HG03469 (cell line): ENCODE measurements at regions not wholly inside any gene's neighbourhood (a gene's known extent, or its start where the extent isn't known, plus 50 kb on each side); places are given as distances from the start of the nearest gene placed in this dataset.
"Not testable (repeated sequence)": the region's sequence is repeated elsewhere in the genome, so short reads cannot be mapped to it uniquely, and the experiment has no call there.

Experiments
- ATAC-seq: cut with Tn5 transposase; IDR thresholded peaks from one replicate; pipeline ENCODE4 v1.9.1; 2021; ENCODE audit warnings: mild to moderate bottlenecking, moderate library complexity, moderate number of reproducible peaks; ENCODE audit not compliant: unreplicated experiment

DNA sequence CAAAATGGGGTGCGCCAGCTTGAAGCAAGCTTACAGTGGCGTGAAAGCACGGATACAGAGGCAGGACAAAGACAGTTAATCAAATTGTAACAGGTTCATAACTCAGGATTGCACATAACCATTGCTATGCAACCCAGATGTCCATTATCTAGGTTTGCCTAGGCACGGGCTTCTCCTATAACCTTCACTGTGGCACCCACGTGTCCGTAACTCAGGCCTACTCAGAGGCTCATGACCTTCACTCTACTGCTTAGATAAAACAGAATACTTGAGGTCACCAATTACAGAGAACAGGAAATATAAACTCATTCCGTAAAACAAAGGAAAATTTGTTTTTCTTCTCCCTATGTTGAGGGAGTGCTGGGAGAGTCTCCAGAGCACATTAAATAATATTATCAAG, 1585.9 kb upstream of the PRMT6 start:
- ATAC-seq, result not testable (repeated sequence)

GRCh38 chr1:105483436-105483835, 1573.0 kb upstream of the PRMT6 start:
- no peak for ATAC-seq

GRCh38 chr1:105485207-105485606, 1571.3 kb upstream of the PRMT6 start:
- no peak for ATAC-seq

DNA sequence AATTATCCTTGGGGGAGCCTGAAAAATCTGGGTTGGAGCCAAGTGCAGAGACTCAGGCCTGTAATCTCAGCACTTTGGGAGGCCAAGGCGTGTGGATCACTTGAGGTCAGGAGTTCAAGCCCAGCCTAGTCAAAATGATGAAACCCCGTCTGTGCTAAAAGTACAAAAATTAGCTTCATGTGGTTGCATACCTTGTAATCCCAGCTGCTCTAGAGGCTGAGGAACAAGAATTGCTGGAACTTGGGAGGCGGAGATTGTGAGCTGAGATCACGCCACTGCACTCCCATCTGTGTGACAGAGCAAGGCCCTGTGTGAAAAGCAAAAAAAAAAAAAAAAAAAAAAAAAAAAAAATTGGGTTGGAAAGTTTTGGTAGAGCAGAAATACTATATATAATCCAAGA, 1563.6 kb upstream of the PRMT6 start:
- ATAC-seq, result no peak

GRCh38 chr1:105516068-105516467, 1540.4 kb upstream of the PRMT6 start:
- ATAC-seq, result no peak

- no peak for ATAC-seq
Measured at GRCh38 chr1:105533996-105534395, 1522.5 kb upstream of the PRMT6 start.

DNA sequence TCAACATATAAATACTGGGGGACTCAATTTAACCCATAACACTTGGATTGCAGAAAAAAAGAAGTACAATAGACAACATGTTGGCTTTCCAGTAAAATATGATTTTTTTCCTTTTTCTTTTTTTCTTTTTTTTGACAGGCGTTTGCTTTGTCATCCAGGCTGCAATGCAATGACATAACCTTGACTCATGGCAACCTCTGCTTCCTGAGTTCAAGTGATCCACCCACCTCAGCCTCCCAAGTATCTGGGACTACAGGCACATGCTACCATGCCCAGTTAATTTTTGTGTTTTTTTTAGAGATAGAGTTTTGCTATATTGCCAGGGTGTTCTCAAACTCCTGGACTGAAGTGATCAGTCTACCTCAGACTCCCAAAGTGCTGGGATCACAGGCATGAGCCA, 1512.0 kb upstream of the PRMT6 start:
- no peak for ATAC-seq

DNA sequence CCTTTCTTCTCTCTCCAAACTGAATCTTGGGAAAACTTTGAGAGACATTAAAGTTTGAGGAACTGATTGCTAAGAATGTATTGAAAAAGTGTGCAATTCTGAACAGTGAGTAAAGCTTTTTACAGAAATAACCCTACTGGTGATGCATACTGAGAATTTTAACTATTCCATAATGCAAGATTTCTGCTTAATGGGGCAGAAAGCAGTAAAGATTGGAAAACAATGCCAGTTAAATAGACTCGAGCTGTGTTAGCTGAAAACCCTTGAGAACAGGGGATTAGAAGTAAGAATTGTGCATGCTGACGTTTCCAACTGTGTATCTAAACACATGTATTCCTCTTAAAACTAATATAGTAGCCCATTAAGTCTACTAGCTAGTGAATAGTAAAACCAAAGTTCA, 1500.2 kb upstream of the PRMT6 start:
- no peak for ATAC-seq

- ATAC-seq, result no peak
Measured at GRCh38 chr1:105558023-105558422, 1498.5 kb upstream of the PRMT6 start.

- no peak for ATAC-seq
Measured at GRCh38 chr1:105565006-105565405, 1491.5 kb upstream of the PRMT6 start.

DNA sequence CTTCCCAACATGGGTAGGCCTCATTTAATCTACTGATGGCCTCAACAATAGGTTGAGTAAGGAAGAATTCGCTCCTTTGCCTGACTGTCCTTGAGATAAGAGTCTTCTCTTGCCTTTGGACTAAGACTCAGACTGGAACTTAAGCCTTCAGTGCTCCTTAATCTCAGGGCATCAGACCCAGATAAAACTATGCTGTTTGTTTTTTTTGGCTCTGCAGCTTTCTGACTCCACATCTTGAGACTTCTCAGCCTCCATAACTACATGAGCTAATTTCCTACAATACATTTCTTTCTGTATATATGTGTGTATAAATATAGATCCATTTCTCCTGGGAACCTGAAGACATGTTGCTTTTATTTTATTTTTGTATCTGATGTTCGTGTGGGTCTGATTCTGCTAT, 1470.7 kb upstream of the PRMT6 start:
- ATAC-seq, result no peak

DNA sequence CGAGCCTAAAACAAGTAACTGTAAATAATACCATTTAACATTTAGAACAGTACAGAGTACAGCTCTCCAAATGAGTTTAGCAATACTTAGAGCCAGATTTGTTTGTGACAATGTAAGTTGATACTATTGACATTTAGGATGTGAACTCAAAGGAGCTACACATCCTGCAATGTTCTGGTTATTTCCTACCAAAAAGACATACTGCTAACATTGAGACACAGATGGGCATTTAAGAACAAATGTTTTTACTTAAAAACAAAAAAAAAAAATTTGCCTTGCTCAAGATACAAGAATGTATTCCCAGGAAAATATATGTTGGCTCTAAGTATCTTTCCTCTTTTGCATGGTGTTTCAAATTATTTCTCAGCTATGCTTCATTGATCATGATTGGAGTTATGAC, 1464.8 kb upstream of the PRMT6 start:
- no peak for ATAC-seq

DNA sequence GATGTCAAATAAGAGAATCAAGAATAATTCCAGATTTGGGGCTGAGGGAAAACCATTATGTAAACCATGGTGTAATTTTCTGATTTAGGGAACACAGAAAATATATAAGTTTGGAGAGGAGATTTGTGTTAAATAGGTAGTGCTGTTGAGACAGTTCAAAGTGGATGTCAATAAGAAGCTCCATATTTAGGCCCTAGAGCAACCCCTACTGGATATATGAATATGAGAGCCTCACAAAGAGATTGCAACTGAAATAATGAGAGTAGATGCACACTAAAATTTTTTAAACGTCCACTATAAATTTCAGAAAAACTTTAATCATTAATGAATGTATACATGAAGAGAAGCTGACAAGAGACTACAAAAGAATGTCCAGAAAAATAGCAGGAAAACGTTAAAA, 1447.8 kb upstream of the PRMT6 start:
- ATAC-seq, result no peak

DNA sequence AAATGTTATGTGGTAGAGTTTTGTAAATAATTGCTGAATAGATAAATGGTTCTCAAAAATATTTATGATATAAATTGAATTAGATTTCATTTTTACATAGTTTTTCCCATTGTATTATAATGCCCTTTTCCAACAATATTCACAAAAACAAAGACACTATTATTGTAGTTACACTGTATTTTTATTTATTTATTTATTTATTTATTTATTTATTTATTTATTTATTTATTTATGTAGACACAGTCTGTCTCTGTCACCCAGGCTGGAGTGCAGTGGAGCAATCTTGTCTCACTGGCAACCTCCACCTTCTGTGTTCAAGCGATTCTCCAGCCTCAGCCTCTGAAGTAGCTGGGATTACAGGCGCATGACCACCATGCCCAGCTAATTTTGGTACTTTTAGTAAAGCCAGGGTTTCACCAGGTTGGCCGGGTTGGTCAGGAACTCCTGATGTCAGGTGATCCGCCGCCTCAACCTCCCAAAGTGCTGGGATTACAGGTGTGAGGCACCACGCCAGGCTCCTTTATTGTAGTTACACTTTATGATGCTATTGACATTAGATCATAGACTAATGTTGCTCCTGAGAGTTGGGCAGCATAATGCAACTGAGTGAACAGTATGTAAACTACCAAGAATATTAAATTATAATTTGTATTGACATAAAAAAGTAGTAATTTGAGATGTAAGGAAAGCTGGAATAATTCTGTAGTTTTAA, 1430.0 kb upstream of the PRMT6 start:
- no peak for ATAC-seq

DNA sequence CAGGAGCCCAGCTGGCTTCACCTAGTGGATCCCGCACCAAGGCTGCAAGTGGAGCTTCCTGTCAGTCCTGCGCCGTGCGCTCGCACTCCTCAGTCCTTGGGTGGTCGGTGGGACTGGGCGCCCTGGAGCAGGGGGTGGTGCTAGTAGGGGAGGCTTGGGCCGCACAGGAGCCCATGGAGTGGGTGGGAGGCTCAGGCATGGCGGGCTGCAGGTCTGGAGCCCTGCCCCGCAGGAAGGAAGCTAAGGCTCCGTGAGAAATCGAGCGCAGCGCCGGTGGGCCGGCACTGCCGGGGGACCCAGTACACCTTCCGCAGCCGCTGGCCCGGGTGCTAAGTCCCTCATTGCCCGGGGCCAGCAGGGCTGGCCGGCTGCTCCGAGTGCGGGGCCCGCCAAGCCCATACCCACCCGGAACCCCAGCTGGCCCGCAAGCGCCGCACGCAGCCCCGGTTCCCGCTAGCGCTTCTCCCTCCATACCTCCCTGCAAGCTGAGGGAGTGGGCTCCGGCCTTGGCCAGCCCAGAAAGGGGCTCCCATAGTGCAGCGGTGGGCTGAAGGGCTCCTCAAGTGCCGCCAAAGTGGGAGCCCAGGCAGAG, 1425.2 kb upstream of the PRMT6 start:
- not testable (repeated sequence) for ATAC-seq

DNA sequence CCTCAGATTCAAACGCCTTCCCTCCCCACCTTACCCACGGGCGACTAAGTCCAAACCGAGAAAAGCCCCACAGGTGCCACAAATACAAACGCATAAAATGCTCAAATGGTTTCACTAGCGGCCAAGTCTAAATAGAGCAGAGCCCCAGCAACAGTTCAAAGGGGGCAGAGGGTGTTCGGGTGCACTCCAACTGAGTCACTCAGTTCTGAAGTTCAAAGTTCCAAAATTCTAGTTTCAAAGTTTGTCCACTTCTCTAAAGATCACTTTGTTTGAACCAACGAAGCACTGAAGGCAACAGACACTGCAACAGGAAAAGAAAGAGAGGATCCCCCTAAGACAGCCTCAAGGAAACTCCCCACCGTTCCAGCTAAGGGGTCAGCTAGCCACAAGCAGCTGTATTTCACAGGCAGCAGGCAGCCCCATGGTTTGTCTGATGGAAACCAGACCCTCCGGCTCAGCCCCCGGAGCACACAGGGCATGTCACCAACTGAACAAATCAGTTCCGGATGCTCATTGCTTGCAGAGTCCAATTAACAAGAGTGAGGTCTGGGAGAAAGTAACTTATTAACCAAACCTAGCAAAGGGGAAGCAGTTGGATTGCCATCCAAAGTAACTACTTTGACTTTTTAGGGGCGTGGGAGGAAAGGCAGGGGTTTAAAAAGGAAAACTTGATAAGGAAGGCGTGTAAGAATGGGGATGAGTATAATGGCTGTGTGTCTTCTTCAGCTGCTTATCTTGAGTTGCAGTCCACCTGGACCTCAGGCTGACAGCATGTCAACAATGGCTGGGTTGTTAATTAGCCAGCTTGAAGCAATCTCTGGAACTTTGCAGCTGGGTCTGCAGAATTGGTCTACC, 1423.9 kb upstream of the PRMT6 start:
- no peak for ATAC-seq

DNA sequence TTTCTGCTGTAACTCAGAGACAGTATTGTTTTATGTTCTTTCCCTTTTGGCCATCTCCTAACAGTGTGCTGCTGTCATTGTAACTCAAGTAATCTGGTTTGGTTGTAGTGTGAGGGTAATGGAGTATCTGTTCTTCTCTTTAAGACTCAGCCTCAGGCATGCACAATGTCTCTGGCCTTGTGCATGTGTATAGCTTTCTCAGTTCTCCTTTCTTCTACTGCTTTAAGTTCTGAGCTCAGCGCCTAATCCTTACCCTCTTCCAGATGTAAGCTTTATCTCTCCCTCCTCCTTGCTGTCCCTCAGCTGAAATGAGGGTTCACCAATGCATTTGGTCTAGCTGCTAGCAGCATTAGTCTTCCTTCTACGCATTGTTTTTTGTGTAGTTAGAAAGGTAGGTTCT, 1420.4 kb upstream of the PRMT6 start:
- no peak for ATAC-seq

DNA sequence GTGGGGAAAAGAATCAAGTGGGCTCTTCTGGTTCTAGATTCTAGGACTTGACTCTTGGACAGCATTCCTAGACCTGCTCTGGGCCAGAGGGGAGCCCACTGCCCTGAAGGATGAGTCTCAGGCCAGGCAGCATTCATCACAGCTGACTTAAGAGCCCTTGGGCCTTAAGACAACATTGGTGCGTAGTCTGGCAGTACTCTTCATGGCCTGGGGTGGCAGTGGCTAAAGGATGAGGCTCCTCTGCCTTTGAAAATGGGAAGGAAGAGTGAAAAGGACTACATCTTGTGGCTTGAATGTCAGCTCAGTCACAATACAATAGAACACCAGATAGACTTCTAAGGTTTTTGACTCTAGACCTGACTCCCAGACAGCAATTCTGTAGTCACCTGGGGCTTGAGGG, 1415.1 kb upstream of the PRMT6 start:
- ATAC-seq, result no peak

- no peak for ATAC-seq
Measured at GRCh38 chr1:105652109-105652508, 1404.4 kb upstream of the PRMT6 start.

DNA sequence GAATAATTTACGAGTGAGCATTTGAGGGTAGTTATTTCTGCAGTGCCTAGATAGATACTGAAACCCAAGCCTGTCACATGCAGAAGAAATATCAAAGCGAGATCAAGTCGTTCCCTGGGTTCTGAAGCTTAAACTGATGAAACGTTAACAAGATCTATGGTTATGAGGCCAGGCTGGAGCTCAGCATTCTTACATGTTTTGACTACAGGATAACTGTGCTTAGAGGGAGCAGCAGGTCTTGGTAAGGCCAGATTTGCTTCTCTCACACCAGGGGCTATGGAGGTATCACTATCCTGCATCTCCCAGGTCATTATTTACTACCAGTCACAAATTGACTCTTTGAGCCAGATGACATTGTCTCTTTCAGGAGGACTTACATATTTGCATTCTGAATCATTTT, 1401.4 kb upstream of the PRMT6 start:
- no peak for ATAC-seq

DNA sequence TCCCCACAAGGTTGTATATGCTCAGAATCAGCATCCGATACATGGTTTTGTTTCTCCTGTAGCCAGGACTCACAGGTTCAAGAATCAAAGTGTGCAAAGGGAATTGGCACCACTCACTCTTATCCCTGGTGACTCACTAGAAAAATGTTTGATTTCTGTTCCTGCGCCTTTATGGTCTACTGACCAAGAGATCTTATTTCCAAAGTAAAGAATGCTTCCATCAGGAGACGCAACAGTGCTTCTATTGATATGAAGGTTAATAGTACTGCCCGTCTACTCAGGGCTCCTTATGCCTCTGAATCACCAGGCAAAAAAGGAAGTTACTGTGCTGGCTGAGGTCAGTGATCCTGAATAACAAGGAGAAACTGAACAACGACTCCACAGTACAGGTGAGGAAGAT, 1392.0 kb upstream of the PRMT6 start:
- ATAC-seq, result no peak

DNA sequence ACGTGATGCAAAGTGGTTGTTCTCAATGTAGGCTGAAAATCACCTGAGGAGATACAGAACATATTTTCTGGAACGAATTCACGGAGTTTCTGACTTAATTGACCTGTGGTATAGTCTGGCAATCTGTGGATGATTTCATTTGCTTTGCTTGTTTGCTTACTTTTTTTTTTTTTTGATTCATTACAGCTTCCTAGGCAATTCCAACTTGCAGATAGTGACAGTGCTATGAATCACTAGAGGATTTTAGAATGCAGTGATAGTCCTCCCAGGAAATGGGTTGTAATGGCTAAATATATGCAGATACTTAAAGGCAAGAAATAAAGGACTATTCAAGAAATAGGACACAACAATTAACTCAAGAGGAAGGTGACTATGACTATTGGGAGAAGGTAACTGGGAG, 1378.1 kb upstream of the PRMT6 start:
- ATAC-seq, result no peak
